Activated CD8-positive, alpha-beta memory T cell treated with anti-CD3 and anti-CD28 coated beads, Interleukin-2, amount 50 U/mL, for 1 hour (primary cell): ENCODE measurements at regions not wholly inside any gene's neighbourhood (a gene's known extent, or its start where the extent isn't known, plus 50 kb on each side); places are given as distances from the start of the nearest gene placed in this dataset.

Experiments
- DNase-seq: peaks from one replicate; pipeline ENCODE4 v3.0.0-alpha.2; 2020; ENCODE audit errors: extremely low read depth

DNA sequence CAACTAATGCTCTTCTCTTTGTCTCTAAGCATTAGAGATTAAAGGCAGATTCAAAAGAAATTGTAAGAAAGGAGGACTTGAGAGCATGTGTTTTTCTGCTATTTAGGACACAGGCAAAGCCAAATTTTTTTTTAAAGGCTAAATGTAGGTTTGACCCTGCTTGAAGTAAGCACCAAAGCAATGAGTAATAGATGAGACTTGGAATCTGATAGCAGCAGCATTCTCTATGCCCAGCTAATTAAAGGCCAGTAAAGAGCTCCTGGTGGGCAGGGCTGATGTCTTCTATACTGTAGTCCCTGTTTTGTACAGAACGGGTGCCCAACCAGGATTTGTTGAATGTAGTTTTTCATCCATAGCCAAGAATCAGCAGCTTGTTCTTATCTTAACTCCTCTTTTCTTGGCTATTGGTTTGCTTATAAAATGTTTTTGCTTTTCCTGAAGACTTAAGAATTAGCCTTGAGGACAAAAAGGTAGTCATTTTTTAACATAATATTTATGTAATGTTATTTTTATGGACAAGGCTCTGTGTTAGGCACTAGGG lies 179.6 kb downstream of the LMO4 start:
- no peak for DNase-seq

DNA sequence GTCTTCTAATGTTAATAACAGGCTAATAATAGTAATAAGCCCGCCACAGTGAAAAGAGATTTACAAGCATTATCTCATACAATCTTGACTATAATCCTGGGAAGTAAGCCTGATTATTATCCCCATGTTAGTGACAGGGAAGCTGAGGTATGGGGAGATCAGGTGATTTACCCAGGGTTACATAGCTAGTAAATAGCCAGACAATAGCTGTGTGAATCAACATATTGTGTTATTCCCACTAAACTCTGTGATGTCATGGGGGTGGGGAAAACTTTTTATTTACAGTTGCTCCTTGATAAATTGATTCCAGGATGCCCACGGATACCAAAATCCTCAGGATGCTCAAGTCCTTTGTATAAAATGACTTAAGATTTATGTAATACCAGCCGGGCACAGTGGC lies 181.9 kb downstream of the LMO4 start:
- DNase-seq = no peak

DNA sequence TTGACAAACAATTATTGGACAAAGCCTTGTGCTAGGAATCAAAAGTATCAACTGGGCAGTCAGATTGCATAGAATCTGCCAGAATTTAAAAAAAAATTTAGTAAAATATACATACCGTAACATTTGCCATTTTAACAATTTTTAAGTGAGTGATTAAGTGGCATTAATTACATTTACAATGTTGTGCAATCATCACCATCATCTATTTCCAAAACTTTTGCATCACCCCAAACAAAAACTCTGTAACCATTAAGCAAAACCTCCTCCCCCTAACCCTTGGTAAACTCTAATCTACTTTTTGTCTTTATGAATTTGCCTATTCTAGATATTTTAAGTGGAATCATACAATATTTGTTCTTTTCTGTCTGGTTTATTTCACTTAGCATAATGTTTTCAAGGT lies 182.8 kb downstream of the LMO4 start:
- no peak for DNase-seq

DNA sequence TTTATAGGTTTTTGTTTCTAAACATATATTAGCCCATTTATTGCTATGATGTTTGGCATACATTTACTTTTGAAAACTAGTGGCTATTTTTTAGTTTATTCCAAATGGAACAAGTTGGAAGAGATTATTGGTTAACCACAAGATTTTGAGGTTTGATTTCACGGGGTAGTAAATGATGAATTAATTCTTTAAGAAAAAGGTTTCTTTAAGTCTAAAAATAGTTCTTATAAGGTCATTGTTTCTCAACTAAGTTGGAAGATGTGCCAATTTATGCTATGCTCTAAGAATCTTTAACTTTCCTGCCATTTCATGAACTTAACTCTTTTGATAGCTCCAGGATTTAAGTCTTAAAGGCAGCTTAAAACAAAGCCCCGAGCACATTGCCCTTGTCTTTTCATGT lies 183.8 kb downstream of the LMO4 start:
- no peak for DNase-seq

DNA sequence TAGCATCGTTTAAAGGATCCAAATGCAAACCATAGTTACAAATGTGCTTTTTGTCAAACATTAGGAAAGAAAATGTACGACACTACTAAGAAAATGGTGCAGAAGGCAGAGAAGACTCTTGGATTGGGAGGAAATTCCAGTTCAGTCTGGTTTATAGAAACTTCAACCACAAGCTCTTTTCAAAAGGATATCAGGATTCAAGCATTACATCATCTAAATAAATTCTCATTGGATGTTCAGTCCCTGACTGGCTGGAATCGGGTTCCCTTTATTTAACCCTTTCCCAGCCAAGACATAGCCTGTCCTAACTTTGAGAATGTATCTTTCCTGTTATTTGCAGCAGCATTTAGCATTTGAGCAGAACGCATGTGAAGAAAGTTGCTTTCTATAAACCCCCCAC lies 184.6 kb downstream of the LMO4 start:
- DNase-seq = no peak

DNA sequence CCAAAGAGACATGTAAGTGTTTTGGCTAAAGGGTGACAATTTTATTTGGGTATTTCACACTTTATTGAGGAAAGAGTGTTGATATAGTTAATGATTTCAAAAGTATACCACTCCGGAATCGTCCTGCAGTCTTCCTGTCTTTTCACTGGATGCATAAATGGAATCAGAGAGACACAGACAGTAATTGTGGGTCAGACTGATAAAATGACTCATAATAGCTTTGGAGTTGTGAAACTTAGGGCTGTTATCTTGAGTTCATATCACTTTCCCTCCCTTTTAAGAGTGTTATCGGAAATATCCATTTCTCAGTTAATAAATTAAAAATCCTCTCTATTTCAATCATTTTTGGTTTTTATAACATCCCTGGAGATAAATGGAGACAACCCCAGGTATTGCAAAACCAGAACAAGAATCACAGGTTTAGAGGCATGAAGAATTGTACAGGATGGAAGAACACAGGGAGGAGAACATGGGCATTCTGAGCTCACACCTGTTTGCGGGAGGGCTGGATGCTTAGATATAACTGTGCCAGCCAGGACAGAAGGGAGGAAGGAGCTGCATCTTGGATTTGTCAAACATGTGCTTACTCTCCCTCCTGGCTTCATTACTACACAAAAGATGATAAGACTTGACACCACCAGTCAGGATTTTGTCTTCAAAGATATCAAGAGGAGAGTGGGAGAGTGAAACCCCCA lies 185.4 kb downstream of the LMO4 start:
- DNase-seq = no peak

DNA sequence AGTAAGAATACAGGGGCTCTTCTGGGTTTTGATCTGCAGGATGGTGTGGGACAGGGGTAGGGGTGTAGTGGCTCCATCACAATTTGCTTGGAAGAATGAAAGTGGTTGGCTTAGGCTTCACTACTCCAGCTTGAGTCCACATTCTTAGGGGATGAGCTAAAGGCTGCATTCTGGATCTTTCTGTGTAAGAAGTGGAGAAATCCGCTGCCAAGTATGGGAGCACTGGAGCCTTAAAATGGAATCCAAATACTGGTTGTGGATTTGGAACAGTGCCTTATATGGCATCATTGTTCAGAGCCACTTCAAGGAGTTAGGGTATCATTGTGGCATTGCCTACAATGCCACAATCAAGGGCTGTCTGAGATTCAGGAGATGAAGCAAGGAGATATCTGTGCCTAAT lies 187.1 kb downstream of the LMO4 start:
- no peak for DNase-seq

DNA sequence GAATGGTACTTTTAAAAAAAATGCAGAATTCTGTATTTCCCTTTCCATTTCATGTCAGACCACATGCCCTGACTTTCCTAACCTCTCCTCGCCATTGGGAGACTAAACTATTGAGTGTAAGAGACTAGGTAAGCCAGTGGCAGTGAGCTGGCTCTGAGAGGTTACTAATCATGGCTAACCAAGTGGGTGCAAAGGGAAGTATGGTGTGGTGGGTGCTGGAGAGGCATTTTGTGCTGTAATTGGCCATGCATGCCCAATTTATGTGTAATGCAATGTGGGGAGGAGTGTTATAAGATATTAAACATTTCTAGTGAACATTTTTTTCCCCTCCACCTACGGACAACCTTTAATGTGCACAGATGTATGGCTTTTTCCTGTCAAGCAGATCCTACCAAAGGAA lies 190.1 kb downstream of the LMO4 start:
- no peak for DNase-seq

DNA sequence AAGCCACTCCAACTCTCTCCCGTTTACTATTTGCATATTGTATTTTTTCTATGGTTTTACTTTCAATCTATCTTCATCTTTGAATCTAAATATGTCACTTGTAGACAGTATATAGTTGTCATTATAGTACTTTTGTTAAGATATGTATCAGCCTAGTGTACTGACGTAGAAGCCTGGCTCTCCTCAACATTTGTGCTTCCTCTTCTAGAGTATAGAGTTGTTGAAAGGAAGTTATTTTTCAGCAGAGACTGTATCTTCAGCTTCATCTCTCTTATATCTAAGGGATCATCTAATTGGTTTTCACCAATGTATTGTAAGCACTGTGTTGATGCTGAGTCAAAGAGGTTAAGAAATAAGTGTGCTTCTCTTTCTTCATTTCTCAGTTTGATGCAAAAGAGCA lies 192.8 kb downstream of the LMO4 start:
- no peak for DNase-seq

DNA sequence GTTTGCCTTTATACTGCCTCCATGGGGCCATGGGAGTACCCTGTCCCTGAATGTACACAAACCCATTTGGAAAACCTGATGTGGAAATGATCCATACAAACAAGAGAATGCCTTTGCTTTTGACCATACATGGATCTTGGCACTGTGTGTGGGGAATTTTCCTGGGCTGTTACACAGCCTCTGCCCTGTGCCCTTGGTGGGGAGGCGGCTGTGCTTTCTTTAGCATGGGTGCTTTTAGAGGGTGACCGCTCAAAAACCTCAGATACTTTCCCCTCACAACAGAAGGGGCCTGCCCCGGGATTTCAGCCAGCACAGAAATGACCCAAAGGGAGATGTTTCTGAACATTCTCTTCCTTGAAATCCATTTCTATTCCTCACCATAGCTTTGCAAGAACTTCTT lies 194.8 kb downstream of the LMO4 start:
- no peak for DNase-seq

DNA sequence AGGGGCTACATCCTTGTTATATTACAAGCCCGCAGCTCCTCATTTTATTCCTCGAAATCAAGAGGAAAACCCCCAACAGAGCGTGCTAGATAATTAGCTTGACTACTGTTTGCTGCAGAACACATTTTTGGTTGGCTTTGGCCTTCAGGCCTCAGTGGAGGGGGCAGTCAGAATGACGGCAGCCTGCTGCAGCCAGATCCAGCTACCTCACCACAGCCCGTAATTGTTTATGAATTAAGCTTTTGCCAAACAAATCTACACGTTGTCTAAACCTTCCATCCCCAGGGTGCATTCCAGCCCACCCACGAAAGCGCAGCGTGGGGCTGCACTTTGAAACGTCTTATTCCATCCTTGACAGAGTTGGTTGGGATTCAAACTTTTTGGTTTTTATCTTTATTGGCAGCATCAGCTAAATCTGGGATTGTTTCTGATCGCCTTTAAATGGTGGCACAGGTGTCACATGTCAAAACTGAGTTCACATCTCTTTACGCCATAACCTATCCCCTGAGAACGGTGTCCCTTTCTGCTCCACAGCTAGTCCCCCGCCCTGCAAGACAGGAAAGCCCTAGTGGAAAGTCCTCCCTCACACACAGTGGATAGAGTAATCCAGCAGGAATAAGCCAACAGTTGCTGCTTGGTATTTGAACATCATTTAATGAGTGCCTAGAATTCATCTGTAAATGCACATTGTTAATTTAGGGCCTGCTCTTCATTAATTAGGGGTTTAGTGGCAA lies 195.5 kb downstream of the LMO4 start:
- no peak for DNase-seq

DNA sequence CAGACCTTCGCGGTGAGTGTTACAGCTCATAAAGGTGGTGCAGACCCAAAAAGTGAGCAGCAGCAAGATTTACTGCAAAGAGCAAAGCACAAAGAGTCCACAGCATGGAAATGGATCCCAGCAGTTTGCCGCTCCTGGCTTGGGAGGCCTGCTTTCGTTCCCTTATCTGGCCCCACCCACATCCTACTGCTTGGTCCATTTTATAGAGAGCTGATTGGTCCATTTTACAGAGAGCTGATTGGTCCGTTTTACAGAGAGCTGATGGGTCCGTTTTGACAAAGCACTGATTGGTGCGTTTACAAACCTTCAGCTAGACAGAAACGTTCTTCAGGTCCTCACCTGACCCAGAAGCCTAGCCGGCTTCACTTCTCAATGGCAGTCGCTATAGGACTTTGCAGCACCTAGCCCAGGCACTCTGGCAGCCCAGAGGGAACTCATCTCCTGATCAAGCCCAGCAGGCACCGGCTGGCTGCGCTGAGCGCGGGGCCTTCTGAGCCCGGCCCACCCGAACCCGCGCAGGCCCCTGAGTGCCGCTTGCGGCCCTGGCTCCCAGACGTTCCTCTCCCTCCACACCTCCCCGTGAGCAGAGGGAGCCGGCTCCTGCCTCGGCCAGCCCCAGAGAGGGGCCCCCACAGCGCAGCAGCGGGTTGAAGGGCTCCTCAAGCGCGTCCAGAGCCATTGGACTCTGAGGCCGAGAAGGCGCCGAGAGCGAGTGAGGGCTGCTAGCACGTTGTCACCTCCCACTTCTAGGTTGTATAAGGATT lies 200.3 kb downstream of the LMO4 start:
- DNase-seq = no peak

DNA sequence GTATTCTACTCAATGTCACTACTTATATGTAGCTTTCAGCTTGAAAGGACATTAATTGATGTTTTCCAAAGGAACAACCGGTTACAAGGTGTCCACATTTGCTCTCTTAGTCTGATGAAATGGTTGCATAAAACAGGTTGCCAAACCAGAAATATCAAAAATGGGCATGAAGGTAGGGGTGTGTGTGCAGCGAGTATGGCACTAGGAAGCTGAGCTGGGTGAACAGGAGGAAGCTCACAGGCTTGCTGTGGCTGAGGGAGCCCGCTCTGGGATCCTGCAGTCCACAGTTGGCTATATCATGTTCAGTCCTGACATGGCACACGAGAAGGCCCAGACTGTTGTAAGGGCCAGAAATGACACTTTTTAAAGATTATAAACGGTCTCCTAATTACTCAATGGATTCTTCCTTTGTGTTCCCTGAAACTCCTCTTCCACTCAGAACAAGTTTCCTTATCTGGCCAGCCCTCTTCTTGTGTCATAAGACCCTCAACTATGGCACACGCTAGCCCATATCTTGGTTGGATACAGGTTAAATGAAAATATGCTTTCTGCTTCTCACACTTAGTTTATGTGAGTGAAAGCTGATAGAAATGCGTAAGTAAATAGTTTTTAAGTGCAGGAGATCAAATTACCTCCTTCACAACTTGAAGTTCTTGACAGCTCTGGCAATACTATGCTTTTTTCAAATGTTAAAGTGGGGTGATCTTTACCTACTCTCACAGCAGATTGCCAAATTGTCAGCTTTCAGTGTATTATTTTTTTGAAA lies 201.5 kb downstream of the LMO4 start:
- no peak for DNase-seq

DNA sequence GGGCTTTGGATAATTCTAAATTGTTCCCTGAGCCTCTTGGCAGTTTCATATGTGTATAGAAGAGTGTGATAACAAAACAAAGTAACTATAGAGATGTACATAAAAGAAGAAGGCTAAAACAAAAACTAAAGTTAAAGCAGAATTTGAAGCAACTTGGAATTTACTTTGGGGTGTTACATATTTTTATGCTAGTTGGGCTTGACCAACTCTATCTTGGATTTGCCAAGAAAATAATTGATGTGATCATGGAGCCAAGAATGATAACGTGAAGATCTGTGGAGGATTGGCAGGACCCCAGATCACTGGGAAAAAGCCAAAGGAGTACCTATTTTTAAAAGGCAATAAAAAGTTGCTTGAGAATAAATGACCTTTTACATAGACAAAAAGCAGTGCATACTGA lies 206.9 kb downstream of the LMO4 start:
- DNase-seq = no peak

DNA sequence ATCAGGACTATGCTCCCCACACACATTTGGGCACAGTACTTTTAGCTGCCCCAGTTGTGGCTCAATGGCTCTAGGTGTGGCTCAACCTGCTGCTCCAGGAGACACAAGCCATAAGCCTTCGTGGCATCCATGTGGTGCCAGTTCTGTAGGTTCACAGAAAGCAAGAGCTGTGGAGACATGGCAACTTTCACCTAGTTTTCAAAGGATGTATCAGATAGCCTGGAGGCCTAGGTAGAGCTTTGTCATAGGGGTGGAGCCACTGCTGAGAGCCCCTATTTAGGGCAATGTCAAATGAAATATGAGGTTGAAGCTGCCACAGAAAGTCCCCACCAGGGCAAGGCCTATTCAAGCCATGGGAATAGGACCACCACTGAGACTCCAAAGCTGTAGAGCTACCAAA lies 210.5 kb downstream of the LMO4 start:
- no peak for DNase-seq

DNA sequence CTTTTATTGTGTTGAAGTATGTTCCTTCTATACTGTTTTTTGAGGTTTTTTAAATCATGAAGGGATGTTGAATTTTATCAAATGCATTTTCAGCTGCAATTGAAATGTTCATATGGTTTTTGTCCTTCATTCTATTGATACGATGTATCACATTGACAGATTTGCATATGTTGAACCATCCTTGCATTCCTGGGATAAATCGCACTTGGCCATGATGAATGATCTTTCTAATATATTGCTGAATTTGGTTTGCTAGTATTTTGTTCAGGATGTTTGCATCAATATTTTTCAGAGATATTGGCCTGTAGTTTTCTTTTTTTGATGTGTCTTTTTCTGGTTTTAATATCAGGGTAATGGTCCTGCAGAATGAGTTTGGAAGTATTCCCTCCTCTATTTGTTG lies 214.0 kb downstream of the LMO4 start:
- no peak for DNase-seq

DNA sequence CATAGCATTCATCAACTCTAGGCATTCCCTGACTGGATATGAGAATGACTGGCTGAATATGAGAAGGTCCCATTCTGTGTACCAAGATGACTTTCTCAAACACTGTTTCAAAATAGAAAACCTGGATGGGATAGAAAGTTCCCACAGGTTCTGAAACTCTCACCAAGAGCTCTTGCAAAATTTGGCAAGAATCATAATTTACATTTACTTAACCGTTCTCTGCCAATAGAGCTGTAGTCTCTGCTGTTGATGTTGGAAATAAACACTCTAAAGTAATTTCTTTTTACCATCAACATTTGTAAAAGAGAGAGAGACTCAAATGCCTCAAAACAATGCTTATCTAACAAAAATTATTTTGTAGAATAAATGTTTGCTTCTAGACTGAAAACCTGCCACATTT lies 221.1 kb downstream of the LMO4 start:
- DNase-seq = no peak

DNA sequence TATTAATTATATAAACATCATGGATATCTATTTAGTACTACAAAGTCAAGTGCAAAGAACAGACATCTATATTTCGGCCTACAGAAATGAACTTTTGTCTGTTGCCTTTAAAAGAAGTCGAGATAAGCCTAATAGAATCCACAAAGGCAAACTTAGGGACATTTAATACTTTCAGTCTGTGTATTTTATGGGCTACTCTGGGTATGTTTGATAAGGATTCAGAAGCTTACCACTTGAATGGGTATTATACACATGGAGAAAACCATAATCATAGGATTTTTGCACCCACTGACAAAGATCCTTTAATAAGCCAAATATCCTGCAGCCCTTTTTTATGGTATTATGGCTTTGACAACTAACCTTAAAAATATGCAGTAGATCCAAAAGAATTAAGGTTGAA lies 224.8 kb downstream of the LMO4 start:
- DNase-seq = no peak

DNA sequence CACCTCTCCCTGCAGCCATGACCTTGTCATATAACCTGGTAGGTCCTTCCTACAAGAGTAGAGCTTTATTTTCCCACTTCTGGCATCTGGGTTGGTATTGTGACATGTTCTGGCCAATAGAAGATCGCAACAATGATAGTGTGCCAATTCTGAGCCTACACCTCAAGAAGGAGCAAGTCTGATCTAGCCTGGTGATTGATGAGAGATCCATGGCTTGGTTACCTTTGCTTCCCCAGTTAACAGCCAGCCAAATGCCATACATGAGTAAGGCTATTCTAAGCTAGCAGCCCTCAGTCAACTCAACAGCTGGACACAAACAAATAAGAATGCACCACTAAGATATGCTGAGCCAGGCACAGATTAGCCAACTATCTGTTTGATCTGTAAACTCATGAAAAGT lies 226.7 kb downstream of the LMO4 start:
- no peak for DNase-seq

DNA sequence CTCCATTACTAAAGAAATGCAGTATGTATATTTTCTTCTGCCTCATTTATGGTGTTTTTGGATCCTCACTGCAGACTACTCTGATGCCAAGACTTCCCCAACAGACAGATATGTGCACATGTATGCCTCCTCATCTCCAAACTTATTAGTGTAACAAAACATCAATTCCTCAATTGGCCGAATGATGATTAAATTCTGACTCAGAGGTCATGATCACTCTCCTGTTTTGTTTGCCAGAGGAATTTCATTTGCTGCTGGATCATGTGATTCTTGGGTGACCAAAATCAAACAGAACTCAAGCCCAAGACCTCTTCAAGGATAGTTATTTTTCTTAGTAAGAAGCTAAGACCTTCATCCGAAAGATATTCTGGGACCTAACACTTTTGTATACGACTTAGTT lies 227.6 kb downstream of the LMO4 start:
- no peak for DNase-seq

DNA sequence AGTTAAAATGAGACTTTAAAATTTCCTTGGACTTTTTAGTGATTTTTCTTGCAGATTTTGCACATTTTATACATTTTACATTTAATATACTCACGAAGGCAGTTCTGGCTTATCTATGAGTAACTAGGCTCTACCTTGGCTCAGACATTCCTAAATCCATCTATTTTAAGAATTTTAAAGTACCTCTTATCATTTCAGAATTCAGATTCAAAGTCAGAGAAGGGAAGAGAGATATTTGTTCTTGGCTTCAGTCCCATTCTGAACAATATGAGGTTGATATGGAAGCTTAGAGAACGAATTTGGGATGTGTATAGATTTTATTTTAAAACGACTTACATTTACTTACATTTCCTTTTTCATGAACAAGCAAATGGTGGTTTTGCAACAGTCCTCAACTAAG lies 230.2 kb downstream of the LMO4 start:
- DNase-seq = no peak

DNA sequence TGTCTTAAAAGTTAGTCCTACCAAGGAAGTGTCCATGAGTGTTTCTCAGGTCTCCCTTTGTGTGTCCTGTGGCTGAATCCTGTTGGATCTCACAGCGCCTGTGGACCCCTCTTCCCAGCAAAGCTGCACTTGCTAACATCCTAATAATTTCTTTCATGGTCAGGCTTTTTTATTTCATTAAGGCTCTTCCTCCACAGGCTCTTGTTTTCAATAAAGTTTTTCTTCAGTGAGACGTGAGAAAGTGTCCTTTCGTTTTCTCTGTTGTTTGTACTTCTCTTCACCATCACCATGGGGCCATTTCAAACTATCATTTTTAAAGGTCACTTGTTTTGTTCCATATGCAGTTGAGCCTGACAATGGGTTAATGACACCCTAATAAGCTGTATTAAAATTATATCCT lies 231.5 kb downstream of the LMO4 start:
- DNase-seq = no peak
